Sigmoid colon (tissue), 6 donors: ENCODE measurements at regions not wholly inside any gene's neighbourhood (a gene's known extent, or its start where the extent isn't known, plus 50 kb on each side); places are given as distances from the start of the nearest gene placed in this dataset.

ENCODE experiments used
- DNase-seq: peaks from one replicate; pipeline ENCODE4 v3.0.0-alpha.2; 2019
- H3K27ac ChIP-seq, 4 donors: fragments of 200-600 bp; sonication (generic); one replicate each; pipeline ENCODE4 v1.5.1; 2016 to 2019; ENCODE audit warnings: mild to moderate bottlenecking in 1 of 4
- H3K27me3 ChIP-seq, 3 donors: fragments of 200-600 bp; sonication (generic); one replicate each; pipeline ENCODE4 v1.5.1; 2019; ENCODE audit warnings: mild to moderate bottlenecking in 1 of 3
- H3K36me3 ChIP-seq, 4 donors: fragments of 200-600 bp; sonication (generic); one replicate each; pipeline ENCODE4 v1.5.1; 2016 to 2019
- H3K4me1 ChIP-seq, 4 donors: fragments of 200-600 bp; sonication (generic); one replicate each; pipeline ENCODE4 v1.5.1; 2017 to 2019
- H3K4me3 ChIP-seq, 4 donors: fragments of 200-600 bp; sonication (generic); one replicate each; pipeline ENCODE4 v1.5.1; 2017 to 2019; ENCODE audit warnings: mild to moderate bottlenecking in 2 of 4, moderate library complexity in 1 of 4
- H3K9me3 ChIP-seq, 4 donors: fragments of 200-600 bp in 3 of 4; sonication (generic) in 3 of 4; one replicate each; pipeline versions ENCODE4 v1.5.1 to v1.6.1; 2013 to 2019
- CTCF ChIP-seq, 4 experiments: fragments of 450-650 bp in 3 of 4; fragments of 200-600 bp in 1 of 4; IDR thresholded peaks; one replicate each; pipeline ENCODE4 v1.5.1; 2016 to 2019; ENCODE audit warnings: antibody characterized with exemption in 4 of 4, mild to moderate bottlenecking in 3 of 4, moderate library complexity in 2 of 4
- EP300 ChIP-seq, 4 donors: sonication (generic); formaldehyde crosslinking; IDR thresholded peaks; one replicate each; pipeline ENCODE4 v1.6.1; 2017; ENCODE audit warnings: antibody characterized with exemption in 4 of 4
- POLR2A ChIP-seq, 2 donors: fragments of 450-650 bp; IDR thresholded peaks; one replicate each; pipeline ENCODE4 v1.6.1; 2016; ENCODE audit warnings: antibody characterized with exemption in 2 of 2, mild to moderate bottlenecking in 2 of 2, moderate library complexity in 2 of 2
- POLR2AphosphoS5 ChIP-seq, 4 donors: sonication (generic); formaldehyde crosslinking; IDR thresholded peaks; one replicate each; pipeline ENCODE4 v1.6.1; 2017; ENCODE audit warnings: antibody characterized with exemption in 4 of 4
- WGBS, 2 donors: extraction: QIAGEN DNeasy Blood & Tissue Kit; methylation state at CpG; one replicate each; pipeline ENCODE4 v1.1.7; 2013; 5-methylcytosine and 5-hydroxymethylcytosine counted together
- intact Hi-C: fragments of 100-400 bp; cut with DNase I; formaldehyde crosslinking; loops from one replicate; pipeline ENCODE4 v1.15.1; 2023
- donor health status: healthy with polysubstance abuse.
- donor health status: healthy.

- H3K27ac ChIP-seq, result no peak overlapping the region
- H3K9me3 ChIP-seq, result peaks cover 0 to 7% (median 1%) of the 10 kb centered on the region in 4 donors
- no peaks in the 10 kb centered on the region for H3K27me3 ChIP-seq
- H3K4me1 ChIP-seq, result no peaks in the 10 kb centered on the region
- no peaks in the 10 kb centered on the region for H3K36me3 ChIP-seq
- no peak for DNase-seq
- TF ChIP-seq CTCF (IDR thresholded peaks at IDR 0.05), result no peak
- TF ChIP-seq POLR2A (IDR thresholded peaks at IDR 0.05), result no peak
- TF ChIP-seq POLR2AphosphoS5 (IDR thresholded peaks at IDR 0.05), result no peak
- TF ChIP-seq EP300 (IDR thresholded peaks at IDR 0.05), result no peak
- no peak overlapping the region for H3K4me3 ChIP-seq
- intact Hi-C loops, result no loop called here
Observed at GRCh38 chr18:28808373-28808772, 631.4 kb upstream of the CDH2 start.

GRCh38 chr18:28805491-28805890 lies 628.6 kb upstream of the CDH2 start:
- intact Hi-C loops, result no loop called here
- WGBS, 2 donors, result 46 to 82% methylated on average over 1 of the region's 1 CpG
- DNase-seq, result no peak
- Histone ChIP-seq H3K9me3 (peaks cover 0 to 7% (median 1%) of the 10 kb centered on the region in 4 donors), H3K27ac (no peak overlapping the region), H3K4me1 (no peaks in the 10 kb centered on the region), H3K4me3 (no peak overlapping the region), H3K27me3 (no peaks in the 10 kb centered on the region), H3K36me3 (no peaks in the 10 kb centered on the region)
- TF ChIP-seq EP300 (IDR thresholded peaks at IDR 0.05) (no peak), POLR2AphosphoS5 (IDR thresholded peaks at IDR 0.05) (no peak), POLR2A (IDR thresholded peaks at IDR 0.05) (no peak), CTCF (IDR thresholded peaks at IDR 0.05) (no peak)

GRCh38 chr18:28804512-28805202 lies 627.7 kb upstream of the CDH2 start:
- no peak for DNase-seq
- no peak overlapping the region for H3K4me3 ChIP-seq
- H3K9me3 ChIP-seq, result peaks cover 0 to 7% (median 1%) of the 10 kb centered on the region in 4 donors
- TF ChIP-seq POLR2A (IDR thresholded peaks at IDR 0.05), result no peak
- no peaks in the 10 kb centered on the region for H3K27me3 ChIP-seq
- no peaks in the 10 kb centered on the region for H3K36me3 ChIP-seq
- no peaks in the 10 kb centered on the region for H3K4me1 ChIP-seq
- H3K27ac ChIP-seq, result no peak overlapping the region
- 64 to 67% methylated on average over 6 of the region's 6 CpGs for WGBS, 2 donors
- intact Hi-C loops, result no loop called here

- no peak overlapping the region for H3K27ac ChIP-seq
- WGBS, 2 donors, result 67 to 70% methylated on average over 4 of the region's 4 CpGs
- H3K27me3 ChIP-seq, result no peaks in the 10 kb centered on the region
- TF ChIP-seq POLR2A (IDR thresholded peaks at IDR 0.05), result no peak
- TF ChIP-seq CTCF (IDR thresholded peaks at IDR 0.05), result no peak
- TF ChIP-seq EP300 (IDR thresholded peaks at IDR 0.05), result no peak
- TF ChIP-seq POLR2AphosphoS5 (IDR thresholded peaks at IDR 0.05), result no peak
- intact Hi-C loops, result no loop called here
- H3K9me3 ChIP-seq, result no peaks in the 10 kb centered on the region
- no peaks in the 10 kb centered on the region for H3K4me1 ChIP-seq
- DNase-seq, result no peak
- H3K4me3 ChIP-seq, result no peak overlapping the region
- no peaks in the 10 kb centered on the region for H3K36me3 ChIP-seq
Observed at GRCh38 chr18:28802546-28802945, 625.6 kb upstream of the CDH2 start.

GRCh38 chr18:28801876-28802275 lies 624.9 kb upstream of the CDH2 start:
- H3K9me3 ChIP-seq, result no peaks in the 10 kb centered on the region
- no peak overlapping the region for H3K4me3 ChIP-seq
- TF ChIP-seq CTCF (IDR thresholded peaks at IDR 0.05) (no peak), EP300 (IDR thresholded peaks at IDR 0.05) (no peak), POLR2A (IDR thresholded peaks at IDR 0.05) (no peak), POLR2AphosphoS5 (IDR thresholded peaks at IDR 0.05) (no peak)
- no peak for DNase-seq
- intact Hi-C loops, result no loop called here
- 90 to 95% methylated on average over 5 of the region's 5 CpGs for WGBS, 2 donors
- no peaks in the 10 kb centered on the region for H3K27me3 ChIP-seq
- no peaks in the 10 kb centered on the region for H3K36me3 ChIP-seq
- no peak overlapping the region for H3K27ac ChIP-seq
- no peaks in the 10 kb centered on the region for H3K4me1 ChIP-seq
